ENCODE measurements at regions not wholly inside any gene's neighbourhood (a gene's known extent, or its start where the extent isn't known, plus 50 kb on each side); places are given as distances from the start of the nearest gene placed in this dataset.

- peak; percentile 34 for DNase-seq
Measured at GRCh38 chr10:24793648-24794379, 70.1 kb upstream of the ARHGAP21 start.

- DNase-seq = peak; percentile 21
Measured at GRCh38 chr10:24792638-24793037, 69.0 kb upstream of the ARHGAP21 start.

DNA sequence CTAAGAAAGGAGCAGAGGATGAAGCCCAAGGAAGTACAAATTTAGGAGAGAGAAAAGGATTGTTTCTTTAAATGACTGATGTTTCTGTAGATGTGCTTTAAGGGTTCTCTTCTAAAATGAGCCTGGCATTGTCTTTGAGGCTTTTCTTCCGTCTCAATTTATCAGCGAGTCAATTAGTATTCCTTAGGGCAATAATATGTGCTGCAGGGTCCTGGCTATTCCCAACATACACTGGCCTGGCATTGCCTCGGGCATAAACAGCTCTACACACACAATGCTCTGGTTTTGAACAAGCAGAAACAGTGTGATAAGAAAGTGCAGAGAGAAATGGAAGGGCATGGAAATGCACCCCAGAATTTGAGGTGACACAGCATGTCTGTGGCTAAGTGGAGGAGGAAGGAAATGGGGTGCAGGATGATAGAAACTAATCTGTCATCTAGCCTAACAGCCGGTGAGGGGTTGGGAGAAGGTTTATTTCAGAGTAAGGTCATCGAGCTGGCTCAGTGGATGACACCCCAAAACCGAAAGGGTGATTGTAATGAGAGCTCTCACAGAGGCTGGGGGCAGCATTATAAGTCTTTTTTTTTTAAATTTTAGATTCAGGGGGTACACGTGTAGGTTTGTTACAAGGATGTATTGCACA, 67.5 kb upstream of the ARHGAP21 start:
- DNase-seq = no peak

DNA sequence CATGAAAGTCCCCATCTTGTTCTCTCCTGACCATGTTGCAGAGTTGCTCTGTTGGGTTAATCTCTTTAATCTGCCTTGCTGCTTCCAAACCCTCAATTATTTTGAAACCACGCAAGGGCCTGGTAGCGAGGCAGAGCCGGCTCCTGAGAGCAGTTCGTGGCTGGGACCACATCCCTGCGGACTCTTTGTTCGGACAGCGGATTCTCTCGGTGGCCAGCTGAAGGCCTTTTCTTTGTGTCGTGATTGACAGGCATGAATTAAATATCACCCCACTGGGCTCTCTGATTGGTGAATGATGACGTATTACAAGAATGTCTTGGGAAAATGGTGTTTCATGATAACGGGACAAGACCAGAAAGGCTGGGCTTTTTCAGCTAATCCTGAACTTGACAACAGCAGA, 66.9 kb upstream of the ARHGAP21 start:
- DNase-seq = no peak

DNA sequence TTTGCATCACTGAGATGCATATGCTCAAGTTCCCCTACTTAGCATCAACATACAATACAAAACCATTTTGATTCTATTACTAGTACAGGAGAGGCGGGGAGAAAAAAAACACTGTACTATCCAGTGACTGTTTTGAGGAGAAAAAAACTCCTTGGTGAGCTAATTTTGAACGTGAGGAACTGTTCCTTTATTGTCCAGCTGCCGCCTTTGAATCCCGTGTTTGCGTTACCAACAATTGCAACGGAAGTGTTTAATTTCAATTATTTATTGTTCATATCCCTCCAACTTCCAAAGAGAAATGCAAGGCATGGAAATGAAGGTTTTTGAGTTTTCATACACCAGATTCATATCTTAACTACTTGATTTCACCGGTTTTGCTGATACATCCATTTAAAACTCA, 66.4 kb upstream of the ARHGAP21 start:
- DNase-seq = no peak

GRCh38 chr10:24784923-24785322, 61.2 kb upstream of the ARHGAP21 start:
- no peak for DNase-seq

GRCh38 chr10:24784061-24784460, 60.4 kb upstream of the ARHGAP21 start:
- no peak for DNase-seq

- DNase-seq = no peak
Measured at GRCh38 chr10:24783504-24783903, 59.8 kb upstream of the ARHGAP21 start.

GRCh38 chr10:24779737-24780136, 56.0 kb upstream of the ARHGAP21 start:
- no peak for DNase-seq

DNA sequence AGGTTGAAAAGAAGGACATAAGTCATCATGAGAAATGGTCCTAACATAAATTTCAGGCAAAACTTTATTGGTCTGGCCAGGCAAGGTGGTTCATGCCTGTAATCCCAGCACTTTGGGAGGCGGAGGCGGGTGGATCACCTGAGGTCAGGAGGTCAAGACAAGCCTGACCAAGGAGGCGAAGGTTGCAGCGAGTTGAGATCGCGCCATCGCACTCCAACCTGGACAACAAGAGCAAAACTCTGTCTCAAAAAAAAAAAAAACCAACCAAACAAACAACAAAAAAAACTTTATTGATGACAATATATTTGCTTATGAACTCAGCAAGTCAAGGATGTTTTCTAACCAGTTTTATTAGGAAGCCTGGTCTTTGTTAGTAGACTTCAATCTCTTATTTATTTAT, 54.6 kb upstream of the ARHGAP21 start:
- no peak for DNase-seq

- DNase-seq = no peak
Measured at GRCh38 chr10:24777196-24777595, 53.5 kb upstream of the ARHGAP21 start.

DNA sequence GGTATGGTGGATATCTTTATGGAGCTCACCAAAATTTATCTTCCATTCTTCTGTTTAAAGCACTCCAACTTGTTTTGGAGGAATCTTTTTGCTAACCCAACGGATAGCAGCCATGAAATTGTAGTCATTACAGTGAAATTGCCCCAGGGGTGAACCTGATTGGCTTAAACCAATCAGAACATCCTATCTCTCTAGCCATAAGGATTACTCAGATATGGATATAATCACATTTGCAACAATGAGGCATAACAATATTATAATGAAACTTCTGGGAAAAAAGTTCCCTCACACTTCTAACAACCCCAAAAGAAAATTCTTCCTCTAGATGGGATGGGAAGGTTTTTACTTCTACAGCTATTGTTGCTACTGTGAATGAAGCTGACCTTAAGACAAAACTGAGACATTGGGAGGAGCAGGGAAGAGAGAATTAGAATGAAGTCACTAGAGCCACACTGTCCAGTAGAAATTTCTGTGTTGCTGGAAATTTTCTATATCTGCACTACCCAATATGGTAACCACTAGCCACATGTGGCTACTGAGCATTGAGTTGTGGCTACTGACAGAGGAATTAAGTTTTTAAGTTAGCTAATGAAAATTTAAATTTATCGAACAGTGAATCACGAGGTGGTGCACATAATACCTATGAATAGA, 50.4 kb upstream of the ARHGAP21 start:
- DNase-seq = no peak

All from fibroblast of skin of right quadriceps (primary cell).